Fibroblast of mammary gland (primary cell): ENCODE measurements at regions not wholly inside any gene's neighbourhood (a gene's known extent, or its start where the extent isn't known, plus 50 kb on each side); places are given as distances from the start of the nearest gene placed in this dataset.

Source experiments
- DNase-seq: peaks from one replicate; pipeline ENCODE4 v3.0.0-alpha.2; 2010; ENCODE audit warnings: low read depth
- H3K4me3 ChIP-seq: 2 replicates; pipeline ENCODE4 v1.5.1; 2011; ENCODE audit warnings: low read depth, mild to moderate bottlenecking, low read length, moderate library complexity; ENCODE audit not compliant: control insufficient read depth
- TF ChIP-seq, protein P1 (sequence below): conservative IDR thresholded peaks from 2 replicates; pipeline ENCODE4 v1.5.1; 2011; ENCODE audit warnings: low read depth, low read length, inconsistent platforms; ENCODE audit not compliant: control insufficient read depth, insufficient read depth

DNA sequence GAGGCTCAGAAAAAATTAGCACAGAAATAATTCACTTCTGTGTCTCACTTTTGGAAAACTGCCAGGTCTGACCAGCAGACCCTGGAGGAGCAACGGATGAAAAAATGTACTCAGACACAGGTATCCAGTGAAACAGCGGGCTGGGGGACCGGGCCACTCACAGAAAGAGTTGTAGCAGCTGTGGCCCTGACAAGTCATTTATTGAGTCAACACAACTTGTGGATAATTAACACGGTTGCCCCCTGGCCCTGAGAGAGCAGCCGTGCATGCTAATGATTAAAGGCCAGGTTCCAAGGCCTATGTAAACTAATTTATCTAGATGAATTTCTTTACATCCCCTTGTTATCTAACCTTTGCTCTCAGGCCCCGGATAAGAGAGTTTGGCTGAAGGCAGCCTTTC is 131.3 kb downstream of the AASDHPPT start:
- no peak overlapping the region for H3K4me3 ChIP-seq
- TF ChIP-seq, protein P1, sequence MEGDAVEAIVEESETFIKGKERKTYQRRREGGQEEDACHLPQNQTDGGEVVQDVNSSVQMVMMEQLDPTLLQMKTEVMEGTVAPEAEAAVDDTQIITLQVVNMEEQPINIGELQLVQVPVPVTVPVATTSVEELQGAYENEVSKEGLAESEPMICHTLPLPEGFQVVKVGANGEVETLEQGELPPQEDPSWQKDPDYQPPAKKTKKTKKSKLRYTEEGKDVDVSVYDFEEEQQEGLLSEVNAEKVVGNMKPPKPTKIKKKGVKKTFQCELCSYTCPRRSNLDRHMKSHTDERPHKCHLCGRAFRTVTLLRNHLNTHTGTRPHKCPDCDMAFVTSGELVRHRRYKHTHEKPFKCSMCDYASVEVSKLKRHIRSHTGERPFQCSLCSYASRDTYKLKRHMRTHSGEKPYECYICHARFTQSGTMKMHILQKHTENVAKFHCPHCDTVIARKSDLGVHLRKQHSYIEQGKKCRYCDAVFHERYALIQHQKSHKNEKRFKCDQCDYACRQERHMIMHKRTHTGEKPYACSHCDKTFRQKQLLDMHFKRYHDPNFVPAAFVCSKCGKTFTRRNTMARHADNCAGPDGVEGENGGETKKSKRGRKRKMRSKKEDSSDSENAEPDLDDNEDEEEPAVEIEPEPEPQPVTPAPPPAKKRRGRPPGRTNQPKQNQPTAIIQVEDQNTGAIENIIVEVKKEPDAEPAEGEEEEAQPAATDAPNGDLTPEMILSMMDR = no peak
- DNase-seq = no peak

DNA sequence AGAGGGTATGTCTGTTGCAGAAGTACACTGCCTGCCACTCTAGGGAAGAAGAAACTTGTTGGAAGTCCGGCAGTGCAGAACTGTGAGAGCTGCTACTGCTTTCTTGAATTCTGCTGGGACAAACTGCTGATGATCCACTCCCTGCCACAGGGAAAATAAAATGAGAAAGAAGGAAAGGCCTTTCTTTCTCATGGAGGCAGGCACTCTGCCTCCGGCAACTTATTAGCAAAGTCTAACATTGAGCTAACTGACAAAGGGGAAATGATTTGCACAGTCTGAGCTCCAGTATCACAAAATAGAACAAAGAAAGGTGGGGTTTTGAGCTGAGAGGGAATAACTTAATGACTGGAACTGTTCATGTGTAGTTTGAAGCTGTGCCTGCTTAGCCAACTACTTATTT is 134.6 kb downstream of the AASDHPPT start:
- TF ChIP-seq, protein P1 = no peak

DNA sequence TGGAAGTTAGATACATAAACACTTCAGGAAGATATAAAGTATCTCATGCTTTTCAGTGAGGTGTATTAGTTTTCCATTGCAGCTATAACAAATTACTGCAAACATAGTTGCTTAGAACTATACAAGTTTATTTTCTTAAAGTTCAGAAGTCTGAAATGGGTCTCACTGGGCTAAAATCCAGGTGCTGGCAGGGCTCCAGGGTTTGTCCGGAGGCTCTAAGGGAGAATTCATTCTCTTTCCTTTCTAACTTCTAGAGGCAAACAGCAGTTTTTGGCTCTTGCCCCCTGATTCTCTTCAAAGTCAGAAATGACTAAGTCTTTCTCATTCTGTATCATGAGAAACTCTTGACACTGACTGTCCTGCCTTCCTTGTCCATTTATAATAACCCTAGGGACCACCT is 138.8 kb downstream of the AASDHPPT start:
- H3K4me3 ChIP-seq = no peak overlapping the region
- DNase-seq = no peak
- TF ChIP-seq, protein P1 = no peak

More for the DNA sequence above, 134.6 kb downstream of the AASDHPPT start:
- no peak for DNase-seq
- H3K4me3 ChIP-seq = no peak overlapping the region

DNA sequence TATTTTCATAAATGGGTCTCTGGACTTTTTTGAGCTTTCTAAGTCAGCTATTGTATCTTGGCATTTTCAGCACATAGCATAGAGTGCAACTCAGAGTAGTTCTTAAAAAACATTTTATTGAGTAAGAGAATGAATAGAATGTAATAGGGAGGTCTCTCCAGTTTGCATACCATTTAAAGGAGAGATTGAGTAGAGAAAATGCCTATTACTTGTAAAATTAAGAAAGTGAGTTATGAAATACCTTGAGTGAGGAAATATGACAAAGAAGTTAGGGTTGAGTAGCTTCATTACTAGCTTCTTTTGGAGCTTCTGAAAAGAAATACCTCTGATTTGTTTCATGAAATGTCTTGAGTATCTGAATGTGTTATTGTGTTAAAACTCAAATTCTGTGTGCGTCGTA is 140.0 kb downstream of the AASDHPPT start:
- TF ChIP-seq, protein P1 = no peak
- no peak for DNase-seq
- H3K4me3 ChIP-seq = no peak overlapping the region

DNA sequence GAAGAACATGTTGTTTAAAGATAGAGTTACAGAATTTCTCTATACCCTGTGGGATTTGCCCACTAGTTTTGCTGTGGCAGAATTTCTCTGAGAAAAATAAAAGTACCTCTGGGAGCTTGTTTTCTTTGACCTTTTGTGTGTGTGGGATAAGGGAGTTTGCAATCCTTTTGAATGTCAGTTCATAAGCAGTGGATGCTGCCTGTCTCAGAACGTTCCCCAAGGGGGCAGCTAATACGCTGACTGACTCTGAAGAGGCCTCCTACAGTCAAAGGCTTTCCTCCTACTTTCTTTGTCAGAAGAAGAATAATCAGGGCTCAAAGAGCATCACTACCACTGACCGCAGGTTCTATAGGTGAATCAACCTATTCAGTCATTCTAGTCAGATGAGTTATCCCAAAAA is 140.6 kb downstream of the AASDHPPT start:
- DNase-seq = no peak
- H3K4me3 ChIP-seq = no peak overlapping the region
- TF ChIP-seq, protein P1 = no peak

DNA sequence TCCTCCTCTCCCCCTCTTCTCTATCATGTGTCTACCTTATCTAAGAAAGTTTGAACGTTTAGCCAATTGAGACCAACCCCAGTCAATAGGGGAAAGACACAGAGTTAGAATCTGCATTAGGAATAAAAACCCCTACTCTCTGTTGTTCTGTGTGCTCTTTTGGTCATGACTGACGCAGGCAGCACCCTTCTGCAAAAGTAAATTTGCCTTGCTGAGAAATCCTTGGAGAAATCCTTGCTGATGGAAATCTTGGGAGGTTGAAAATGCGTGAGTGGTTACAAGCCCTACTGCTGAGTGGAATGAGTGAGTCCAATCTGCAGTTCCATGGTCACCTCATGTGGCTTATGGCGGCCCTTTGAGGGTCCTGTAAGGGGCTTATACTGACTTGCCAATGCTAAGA is 145.2 kb downstream of the AASDHPPT start:
- no peak overlapping the region for H3K4me3 ChIP-seq
- no peak for DNase-seq
- TF ChIP-seq, protein P1 = no peak

DNA sequence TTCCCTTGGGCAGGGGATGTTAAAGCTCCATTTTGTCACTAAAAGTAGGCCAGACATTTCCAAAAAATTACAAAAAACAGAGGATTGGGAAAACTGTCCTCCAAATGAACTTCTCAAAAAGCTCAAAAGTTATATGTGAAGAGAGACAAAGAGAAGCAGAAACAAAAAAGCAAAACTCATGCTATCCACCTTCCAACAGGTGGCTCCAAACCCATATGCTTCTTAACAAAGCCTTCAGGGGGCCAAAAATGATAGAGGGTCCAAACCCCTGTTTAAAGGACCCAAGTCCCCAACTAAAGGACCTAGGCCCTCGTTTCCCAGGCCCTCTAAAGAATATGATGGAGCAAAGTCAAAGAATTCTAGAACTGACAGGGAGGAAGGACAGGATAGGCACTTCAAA is 146.7 kb downstream of the AASDHPPT start:
- TF ChIP-seq, protein P1 = no peak
- DNase-seq = no peak
- H3K4me3 ChIP-seq = no peak overlapping the region
